GM21515 (cell line): ENCODE measurements at regions not wholly inside any gene's neighbourhood (a gene's known extent, or its start where the extent isn't known, plus 50 kb on each side); places are given as distances from the start of the nearest gene placed in this dataset.
"Not testable (repeated sequence)": the region's sequence is repeated elsewhere in the genome, so short reads cannot be mapped to it uniquely, and the experiment has no call there.

Experiments used
- ATAC-seq: cut with Tn5 transposase; IDR thresholded peaks from one replicate; pipeline ENCODE4 v1.9.1; 2021; ENCODE audit not compliant: unreplicated experiment

DNA sequence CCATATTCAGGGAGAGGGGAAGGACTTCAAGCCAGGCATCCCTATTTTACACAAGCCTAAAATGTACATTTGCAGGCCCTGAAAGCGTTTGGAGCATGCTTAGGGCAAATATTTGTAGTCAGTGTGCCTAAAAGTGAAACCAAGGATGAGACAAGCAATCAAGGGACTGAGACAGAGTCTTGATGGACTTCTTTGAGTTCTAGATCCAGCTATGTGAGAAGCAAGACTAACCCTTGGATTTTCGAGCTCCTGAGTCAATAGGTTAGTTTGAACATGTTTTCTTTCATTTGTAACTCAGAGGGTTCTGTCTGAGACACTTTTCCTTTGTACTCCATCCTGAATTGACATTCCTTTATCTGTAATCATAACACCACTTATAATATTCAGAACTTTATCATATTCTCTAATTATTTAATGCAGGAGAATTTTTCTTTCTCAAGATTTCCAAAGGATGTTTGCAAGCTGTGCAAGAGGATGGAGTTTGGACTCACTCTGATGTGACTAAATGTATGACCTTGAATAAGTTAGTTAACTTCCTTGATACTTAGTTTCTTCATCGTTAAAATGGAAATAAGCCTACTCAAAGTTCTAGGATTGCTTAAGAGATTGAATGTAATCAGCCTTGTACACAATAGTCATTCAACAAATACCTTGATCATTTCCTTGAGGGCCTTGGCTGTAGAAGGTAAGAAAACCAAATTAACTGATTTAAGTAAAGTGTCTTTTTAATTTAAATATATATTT is 1237.8 kb upstream of the ZEB2 start:
- ATAC-seq: no peak

DNA sequence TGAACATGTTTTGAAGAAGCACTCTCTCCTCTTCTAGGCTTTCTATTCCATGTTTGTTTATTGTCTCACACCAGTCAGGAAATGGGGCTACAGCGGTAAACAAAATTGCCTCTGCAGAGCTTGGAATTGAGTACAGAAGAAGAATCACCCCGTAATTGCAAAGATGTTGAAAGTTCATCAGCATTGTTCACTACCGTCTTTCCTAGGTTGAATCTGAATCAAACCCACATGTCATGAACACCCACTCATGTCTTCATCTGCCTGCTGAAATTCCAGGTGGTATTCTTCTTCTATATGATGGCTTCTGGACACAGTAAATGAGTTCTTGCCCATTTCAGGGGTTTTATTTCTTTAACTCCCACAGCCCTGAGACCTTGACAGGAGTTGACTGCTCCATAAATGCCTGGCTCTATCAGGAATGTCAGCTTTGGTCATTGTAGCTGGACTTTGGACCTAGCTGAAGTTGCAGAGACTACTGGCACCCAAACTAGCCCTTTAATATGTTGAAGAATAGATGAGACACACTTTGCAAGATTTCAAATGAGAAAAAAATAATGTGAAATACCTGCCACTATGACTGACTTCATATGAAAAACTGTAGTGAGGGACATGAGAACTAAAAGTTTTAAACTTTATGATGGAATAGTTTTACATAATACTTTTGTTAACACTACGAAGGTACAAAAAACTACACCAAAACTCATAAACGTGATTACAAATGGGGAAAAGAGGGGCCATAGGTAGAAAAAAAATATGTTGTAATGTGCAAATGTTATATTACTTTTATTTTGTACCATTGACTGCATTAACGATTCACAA is 1235.3 kb upstream of the ZEB2 start:
- ATAC-seq: no peak

DNA sequence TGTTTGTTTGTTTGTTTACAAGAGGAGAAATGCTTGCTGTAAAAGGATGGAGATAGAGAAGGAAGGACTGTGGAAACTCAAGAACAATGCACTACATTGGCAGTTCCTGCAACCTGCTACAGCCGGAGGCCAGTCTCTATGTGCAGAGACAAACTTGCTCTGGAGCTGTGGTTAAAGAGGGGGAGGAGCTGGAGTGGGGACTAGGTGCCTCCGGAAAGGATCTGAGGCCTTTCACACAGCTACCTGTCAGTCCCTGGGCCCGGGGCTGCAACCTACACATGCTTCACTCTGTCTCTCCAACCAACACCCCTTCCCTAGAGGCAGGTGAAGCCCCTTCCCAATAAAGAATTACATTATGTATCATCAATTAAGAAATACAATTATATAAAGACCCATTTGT is 1234.0 kb upstream of the ZEB2 start:
- no peak for ATAC-seq

DNA sequence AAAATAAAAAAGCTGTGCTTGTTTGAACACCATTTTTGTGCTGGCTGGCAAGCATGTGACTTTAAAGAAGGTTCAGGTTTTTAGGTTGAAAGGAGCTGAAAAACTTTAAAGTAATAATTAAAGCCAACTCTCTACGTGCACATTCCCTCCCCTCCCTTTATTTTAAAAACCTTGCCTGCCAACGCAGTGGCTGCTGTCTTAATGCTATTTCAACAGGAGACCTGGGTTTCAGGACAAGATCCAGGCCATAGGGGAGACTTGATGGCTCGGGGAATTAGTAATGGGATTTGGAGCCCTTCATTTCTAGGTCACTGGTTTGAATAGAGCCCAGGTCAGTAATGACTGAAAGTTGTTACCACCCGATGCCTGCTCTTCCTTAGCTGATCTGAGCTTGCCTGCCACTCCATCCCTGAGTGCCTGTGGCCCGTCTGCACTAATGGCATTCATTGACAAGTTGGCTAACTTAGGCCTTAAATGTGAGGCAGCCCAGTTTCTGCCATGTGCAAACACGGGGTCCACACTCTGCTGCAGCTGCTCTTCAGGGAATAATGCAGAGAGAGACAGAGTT is 1233.2 kb upstream of the ZEB2 start:
- ATAC-seq: no peak

DNA sequence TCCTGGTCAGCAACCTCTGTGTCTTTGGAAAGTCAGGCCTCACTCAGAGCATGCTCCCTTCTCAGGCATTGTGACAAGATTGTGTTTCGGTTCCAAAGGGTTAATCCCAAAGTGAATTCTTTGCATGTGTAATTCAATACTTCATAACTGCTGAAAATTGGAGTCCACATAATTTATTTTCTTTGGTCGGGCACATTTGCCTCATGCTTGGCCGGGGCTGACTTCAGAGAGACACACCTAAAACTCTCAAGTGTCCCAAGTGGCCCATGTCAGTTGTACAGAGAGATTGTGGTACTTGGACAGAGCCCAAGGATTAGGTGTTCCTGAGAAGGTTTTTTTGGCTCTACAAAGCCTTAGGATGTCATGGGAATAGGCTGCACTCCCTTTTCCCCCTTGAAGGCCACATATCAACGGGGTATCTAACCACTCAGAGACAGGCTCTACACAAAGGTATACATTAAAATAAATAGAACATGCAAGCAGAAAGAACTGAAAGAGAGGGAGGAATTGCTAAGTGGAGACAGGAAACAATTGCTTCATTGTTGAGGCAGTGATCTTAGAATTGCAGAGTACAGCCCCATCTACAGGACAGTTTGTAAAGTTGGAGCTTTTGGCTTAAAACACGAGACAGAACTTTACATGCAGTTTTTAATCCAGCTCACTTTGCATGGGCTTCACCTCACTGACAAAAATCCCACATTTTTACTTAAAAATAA is 1232.3 kb upstream of the ZEB2 start:
- ATAC-seq: peak; percentile 14

DNA sequence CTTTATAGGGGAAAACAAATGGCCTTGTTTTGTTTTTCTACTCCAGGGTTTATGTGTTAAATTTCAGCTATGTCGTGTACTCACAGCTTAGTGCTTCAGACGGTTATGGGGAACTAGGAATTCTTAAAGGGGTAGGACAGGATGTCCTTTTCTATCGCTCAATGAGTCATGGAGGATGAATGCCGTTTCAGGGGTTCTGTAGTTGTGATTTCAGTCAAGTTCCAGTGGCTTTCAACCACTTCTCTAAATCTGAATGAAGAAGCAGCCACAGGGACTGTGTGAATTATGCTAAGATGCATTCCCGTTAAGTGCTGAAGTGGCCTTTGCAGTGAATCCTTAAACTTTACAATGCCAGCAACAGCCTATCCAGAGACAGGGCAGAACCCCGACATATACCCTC is 1231.7 kb upstream of the ZEB2 start:
- ATAC-seq: peak; percentile 93

DNA sequence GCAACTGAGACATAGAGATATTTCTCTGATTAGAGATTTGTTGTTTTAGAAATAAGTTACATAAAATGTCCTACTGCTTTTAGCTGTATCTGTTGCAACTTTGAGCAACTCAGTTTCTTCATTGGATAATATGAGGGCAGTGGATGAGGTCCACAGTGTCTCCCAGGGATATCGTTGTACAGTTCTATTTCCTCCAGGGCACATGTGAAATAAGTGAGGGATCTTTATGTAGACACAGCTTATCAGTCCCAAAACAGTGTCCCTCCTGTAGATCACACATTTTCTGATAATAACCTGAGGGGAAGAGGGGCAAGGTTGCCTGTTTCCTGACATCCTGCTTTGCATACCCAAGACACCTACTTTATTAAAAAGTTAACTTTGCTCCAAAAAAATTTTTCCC is 1231.2 kb upstream of the ZEB2 start:
- no peak for ATAC-seq

DNA sequence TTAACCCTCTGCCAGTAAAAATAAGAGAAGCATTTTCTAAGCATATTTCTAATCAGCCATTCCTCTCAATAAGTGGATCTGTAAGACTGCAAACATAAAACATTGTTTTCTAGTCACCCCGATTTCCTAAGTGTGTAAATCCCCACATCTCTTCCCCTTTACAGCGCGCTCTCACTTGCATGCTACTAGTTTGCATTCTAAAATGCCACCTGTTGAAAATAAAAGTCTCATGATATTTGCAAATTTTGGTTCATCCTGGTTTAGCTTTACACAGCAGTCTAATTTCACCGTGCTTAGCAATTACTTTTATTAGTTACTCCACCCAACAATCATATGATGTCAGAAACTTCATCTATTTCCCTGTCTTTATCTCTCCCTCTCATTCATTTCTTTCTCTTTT is 1230.7 kb upstream of the ZEB2 start:
- no peak for ATAC-seq

DNA sequence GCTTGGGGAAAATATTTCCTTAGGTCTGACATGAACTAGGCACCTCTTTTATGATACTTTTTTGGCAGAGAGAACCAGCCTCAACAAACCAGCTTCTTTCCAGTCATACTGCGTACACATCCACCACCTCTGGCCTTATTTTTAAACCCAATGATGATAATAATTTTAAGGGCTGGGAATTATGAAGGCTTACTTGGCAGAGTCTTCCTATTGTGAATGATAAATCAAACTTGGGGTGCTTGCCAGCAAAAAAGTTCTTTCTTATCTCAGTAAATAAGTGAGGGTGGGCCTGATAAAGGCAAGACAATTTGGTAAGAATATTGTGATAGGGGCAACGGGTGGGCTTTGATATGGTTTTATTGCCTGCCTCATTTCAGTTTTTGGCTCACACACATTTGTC is 1230.2 kb upstream of the ZEB2 start:
- ATAC-seq: no peak

DNA sequence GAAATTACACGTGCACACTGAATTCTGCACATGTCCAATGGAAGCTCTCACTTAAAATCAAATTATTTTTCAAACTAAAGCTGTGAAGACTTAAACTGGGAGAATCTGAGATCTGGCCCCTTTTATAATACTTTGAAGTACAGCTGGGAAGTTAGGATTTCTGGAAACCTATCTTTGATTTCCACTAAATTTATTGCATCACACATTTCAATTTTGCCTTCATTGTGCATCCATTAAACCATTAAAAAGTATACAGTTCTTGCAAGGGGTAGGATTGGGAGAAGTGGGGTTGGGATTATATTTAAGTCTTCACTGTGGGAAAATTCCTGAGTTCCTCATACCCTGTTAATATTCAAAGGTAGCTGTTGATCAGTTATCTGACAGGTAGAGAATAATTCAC is 1229.6 kb upstream of the ZEB2 start:
- no peak for ATAC-seq

DNA sequence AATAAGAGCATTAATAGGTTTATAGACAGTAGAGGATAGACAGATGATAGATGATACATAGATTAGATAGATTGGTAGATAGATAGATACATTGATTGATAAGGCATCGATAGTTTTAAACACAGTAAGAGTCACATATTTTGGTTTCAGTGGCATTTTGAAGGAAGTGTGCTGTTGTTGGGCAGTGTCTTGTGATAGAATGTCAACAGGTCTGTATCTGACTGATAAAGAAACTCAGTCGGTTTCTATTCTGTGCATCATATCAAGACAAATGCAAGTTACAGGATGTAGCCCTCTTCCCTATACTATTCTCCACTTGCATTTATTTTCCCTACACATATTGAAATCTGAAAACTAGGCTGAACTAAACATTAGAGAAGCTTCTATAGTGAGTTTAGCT is 1229.0 kb upstream of the ZEB2 start:
- ATAC-seq: peak; percentile 44

DNA sequence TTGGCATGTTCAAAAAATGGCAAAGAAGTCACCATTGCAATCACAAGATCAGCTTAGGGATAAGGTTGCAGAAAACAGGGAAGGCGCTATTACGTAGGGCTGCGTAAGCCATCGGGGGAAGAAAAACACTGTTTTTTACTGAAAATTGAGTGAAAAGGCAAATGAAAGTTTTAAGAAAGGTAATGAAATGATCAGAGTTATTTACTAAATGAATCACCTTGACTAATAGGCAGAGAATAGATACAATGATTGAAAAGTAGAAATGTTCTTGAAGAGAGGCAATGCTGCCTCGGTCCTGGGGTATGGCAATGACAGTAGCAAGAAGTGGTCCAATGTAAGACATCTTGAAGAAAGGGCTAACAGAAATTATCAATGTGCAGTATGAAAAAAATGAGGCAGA is 1227.8 kb upstream of the ZEB2 start:
- ATAC-seq: no peak

DNA sequence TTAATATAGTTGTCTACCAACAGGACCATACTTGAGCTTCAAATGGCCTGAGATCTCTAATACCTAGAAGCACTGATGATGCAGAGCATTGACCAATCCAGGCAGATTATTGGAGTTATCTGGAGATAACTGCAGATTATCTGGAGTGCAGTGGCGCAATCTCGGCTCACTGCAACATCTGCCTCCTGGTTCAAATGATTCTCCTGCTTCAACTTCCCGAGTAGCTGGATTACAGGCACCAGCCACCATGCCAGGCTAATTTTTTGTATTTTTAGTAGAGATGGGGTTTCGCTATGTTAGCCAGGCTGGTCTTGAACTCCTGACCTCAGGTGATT is 1225.4 kb upstream of the ZEB2 start:
- ATAC-seq: not testable (repeated sequence)

DNA sequence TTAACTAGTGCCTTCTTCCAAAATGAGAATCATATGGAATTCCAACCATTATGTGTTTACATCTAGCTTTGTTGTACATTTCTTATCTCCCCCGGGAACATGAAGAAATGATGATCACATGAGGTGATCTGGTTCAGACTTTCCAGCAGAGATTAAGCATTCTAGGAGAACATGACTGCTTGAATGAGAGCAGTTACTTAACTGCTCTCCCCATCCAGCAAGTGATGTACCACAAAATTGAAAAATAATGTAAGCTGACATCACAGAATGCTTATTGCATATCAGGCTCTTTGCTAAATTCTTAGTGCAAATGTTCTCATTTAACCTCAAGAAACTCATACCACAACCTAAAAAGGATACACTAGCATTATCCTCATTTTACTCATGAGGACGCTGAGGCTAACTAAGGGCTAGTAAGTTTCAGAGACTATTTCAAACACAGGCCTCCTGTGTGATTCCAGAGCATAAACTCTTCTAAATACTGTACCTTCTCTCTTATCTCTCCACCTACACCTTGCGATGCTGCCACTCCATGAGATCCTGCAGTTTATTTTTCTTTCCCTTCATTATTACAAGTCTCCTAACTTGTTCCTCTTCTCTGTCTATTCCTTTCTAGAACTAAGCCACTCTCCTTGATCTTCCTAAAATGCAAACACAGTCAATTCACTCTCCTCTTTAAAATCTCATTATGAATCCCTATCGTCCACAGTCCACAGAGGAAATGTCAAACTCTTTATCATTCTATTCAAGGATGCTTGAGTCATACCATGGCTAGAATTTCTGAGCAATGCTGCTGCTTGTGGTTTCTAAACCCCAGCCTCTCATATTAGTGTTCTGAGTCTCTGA is 1224.8 kb upstream of the ZEB2 start:
- peak; percentile 69 for ATAC-seq

DNA sequence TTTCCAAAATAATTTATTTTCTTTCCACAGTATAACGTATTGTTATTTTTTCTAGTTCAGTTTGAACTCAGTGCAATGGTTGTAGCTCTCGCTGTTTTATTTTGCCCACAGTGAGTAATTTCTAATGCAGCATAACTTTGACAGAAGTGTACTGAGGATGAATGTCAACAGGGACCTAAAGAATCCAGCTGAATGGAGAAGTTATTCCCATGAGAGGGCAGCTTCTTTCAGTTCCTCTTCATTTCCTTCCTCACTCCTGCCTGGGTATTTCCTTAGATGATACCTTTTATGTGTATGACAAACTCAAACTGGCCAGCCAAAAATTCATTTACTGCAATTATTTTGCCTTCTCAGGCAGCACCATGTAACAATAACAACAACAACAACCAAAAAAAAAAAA is 1223.1 kb upstream of the ZEB2 start:
- ATAC-seq: no peak

DNA sequence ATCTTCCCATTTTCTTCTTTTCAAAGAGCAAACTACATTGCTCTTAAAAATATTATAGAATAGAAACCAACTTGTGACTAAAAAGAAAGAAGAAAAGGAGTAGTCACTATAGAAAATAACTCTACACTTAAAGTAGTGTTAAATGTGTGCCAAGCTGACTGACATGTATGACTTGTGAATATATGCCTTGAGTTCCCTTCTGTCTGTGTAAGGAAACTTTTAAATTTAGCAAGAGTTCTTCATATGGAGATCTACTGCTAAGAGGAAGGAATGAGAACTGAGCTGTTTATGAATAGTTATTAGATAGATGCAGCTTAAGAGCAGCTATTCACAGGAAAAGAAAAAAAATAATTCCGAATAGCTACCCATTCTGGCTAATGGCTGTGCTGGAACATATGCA is 1221.7 kb upstream of the ZEB2 start:
- no peak for ATAC-seq

DNA sequence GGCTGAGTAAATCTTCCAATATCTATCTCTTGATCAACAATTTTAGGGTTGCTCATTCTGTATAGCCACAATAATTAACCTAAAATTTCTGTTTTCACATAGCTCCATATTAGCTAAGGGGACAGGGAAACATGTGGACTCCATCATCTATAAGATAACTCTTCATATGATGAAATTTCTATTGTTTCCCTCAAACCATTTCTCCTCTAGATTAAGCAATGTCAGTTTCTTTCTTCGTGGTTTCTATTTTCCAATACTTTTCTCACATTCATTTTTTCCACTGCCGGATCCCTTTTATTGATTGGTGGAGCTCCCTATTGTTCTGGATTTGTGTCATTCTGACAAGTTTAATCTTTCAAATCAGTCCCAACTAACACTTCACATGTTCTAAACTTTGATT is 1221.3 kb upstream of the ZEB2 start:
- ATAC-seq: no peak

DNA sequence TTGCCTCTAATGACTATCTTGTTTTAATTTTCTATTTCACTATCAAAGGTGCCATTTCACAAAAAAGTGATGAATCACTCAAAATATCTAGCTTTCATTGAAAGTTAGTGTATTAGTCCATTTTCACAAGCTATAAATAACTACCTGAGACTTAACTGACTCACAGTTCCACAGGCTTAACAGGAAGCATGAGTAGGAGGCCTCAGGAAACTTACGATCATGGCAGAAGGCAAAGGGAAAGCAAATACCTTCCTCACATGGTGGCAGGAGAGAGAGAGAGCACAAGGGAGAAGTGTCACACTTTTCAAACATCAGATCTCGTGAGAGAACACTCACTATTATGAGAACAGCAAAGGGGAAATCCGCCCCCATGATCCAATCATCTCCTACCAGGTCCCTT is 1220.4 kb upstream of the ZEB2 start:
- ATAC-seq: no peak

DNA sequence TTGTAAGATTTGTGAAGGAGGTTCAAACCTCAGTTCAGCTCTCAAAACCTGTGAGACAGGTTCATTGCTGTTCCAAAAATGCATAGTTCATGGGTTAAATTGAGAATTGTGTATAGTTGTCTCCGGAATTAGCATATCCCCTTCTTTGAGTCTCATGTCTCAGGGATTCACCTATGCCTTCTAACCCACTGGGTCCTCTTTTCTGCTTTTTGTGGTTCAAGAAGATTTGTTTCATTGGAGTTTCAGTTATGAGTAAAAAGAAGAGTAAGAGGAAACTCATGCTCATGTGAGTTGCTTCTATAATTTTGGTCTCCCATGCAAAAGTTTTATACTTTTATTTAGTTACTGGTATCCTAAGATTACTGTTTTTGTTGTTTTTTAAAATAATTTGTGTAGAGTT is 1219.8 kb upstream of the ZEB2 start:
- ATAC-seq: peak; percentile 55

DNA sequence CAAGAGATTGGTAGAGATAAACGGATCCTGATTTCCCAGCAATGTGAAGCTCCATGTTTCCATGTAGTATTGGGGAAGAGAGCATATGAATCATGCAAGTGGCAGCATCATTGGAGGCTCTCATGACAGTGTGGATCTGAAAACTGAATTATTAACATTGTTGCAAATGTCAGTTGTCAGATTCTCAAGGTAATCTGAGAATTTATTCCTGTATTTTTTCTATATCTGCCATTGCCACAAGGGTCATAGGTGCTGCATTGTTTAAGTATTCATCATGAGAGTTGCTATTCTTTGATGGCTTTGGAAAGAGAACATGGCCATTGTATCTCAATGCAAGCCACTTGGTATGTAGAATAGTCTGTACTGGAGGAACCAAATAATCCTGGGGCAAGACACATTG is 1217.0 kb upstream of the ZEB2 start:
- ATAC-seq: no peak

DNA sequence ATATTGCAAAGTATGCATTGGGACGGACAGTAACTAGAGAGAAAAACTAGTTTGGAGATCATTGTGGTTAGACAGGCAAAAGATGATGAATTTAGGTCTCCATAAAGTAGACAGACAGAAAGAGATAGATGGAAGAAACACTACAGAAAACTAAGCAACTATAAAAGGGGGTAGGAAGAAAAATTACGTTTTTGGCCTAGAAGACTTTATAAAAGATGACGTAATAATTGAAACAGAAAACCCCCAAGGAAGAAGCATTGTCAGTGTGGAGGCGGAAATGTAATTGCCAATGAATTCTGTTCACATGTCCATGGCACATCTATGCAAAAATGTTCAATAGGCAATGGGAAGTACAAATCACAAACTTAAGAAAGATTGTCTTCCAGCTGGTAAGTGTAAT is 1211.5 kb upstream of the ZEB2 start:
- no peak for ATAC-seq
